AG09309 (cell line): ENCODE measurements at regions not wholly inside any gene's neighbourhood (a gene's known extent, or its start where the extent isn't known, plus 50 kb on each side); places are given as distances from the start of the nearest gene placed in this dataset.

ENCODE experiments used
- DNase-seq: peaks from one replicate; pipeline ENCODE4 v3.0.0-alpha.2; 2010; ENCODE audit warnings: low read depth
- H3K4me3 ChIP-seq: 2 replicates; pipeline ENCODE4 v1.5.1; 2011; ENCODE audit warnings: mild to moderate bottlenecking, low read depth, low read length, moderate library complexity; ENCODE audit not compliant: control insufficient read depth
- CTCF ChIP-seq: IDR thresholded peaks from 2 replicates; pipeline ENCODE4 v1.5.1; 2011; ENCODE audit warnings: mild to moderate bottlenecking, low read depth, low read length, inconsistent platforms; ENCODE audit not compliant: insufficient read depth, control insufficient read depth; ENCODE audit errors: missing control alignments

- no peak overlapping the region for H3K4me3 ChIP-seq
- peak; percentile 35 for DNase-seq
- TF ChIP-seq CTCF = no peak
These were observed 56.1 kb upstream of the SH3GLB1 start for GRCh38 chr1:86648255-86648654.

DNA sequence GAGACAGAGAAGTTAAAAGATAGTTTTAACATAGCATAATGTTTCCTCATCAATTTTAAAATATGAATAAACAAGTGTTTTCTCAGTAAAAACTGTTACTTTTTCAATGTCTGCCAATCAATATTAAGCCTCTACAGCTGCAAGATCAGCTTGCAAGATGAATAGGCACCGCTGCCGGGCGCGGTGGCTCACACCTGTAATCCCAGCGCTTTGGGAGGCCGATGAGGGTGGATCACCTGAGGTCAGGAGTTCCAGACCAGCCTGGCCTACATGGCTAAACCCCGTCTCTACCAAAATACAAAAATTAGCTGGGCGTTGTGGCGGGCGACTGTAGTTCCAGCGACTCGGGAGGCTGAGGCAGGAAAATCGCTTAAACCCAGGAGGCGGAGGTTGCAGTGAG lies 54.8 kb upstream of the SH3GLB1 start:
- TF ChIP-seq CTCF = no peak
- no peak for DNase-seq
- no peak overlapping the region for H3K4me3 ChIP-seq

GRCh38 chr1:86650065-86650464 lies 54.3 kb upstream of the SH3GLB1 start:
- no peak for DNase-seq
- H3K4me3 ChIP-seq = no peak overlapping the region
- TF ChIP-seq CTCF = no peak
